Upper lobe of left lung (tissue), 6 donors: ENCODE measurements at regions not wholly inside any gene's neighbourhood (a gene's known extent, or its start where the extent isn't known, plus 50 kb on each side); places are given as distances from the start of the nearest gene placed in this dataset.

Experiments
- ATAC-seq, 2 donors: fragments of 200-7000 bp; cut with Tn5 transposase; one replicate each; pipeline ENCODE4 v1.9.1; 2022; ENCODE audit warnings: mild to moderate bottlenecking in 2 of 2, moderate library complexity in 2 of 2; ENCODE audit not compliant: low FRiP score in 2 of 2
- DNase-seq, 2 donors: peaks; one replicate each; pipeline ENCODE4 v3.0.0-alpha.2; 2019 to 2020
- H3K27ac ChIP-seq, 4 donors: fragments of 200-600 bp; sonication (generic); one replicate each; pipeline ENCODE4 v1.5.1; 2016 to 2019
- H3K27me3 ChIP-seq, 4 donors: fragments of 200-600 bp; sonication (generic); one replicate each; pipeline ENCODE4 v1.5.1; 2017 to 2019
- H3K36me3 ChIP-seq, 4 donors: fragments of 200-600 bp; sonication (generic); one replicate each; pipeline ENCODE4 v1.5.1; 2016 to 2019
- H3K4me1 ChIP-seq, 4 donors: fragments of 200-600 bp; sonication (generic); one replicate each; pipeline ENCODE4 v1.5.1; 2018 to 2019
- H3K4me3 ChIP-seq, 4 donors: fragments of 200-600 bp; sonication (generic); one replicate each; pipeline ENCODE4 v1.5.1; 2017 to 2019; ENCODE audit warnings: mild to moderate bottlenecking in 2 of 4, moderate library complexity in 1 of 4
- H3K9me3 ChIP-seq, 4 donors: fragments of 200-600 bp; sonication (generic); one replicate each; pipeline ENCODE4 v1.5.1; 2018 to 2019
- CTCF ChIP-seq, 6 experiments: fragments of 450-650 bp in 4 of 6; fragments of 200-600 bp in 2 of 6; sonication (generic) in 2 of 6; IDR thresholded peaks; one replicate each; pipeline ENCODE4 v1.5.1; 2016 to 2019; ENCODE audit warnings: antibody characterized with exemption in 6 of 6
- EP300 ChIP-seq, 4 donors: sonication (generic); formaldehyde crosslinking; IDR thresholded peaks; one replicate each; pipeline ENCODE4 v1.5.1; 2017; ENCODE audit warnings: antibody characterized with exemption in 4 of 4, control low read depth in 2 of 4
- POLR2A ChIP-seq, 4 donors: fragments of 450-650 bp; IDR thresholded peaks; one replicate each; pipeline ENCODE4 v1.5.1; 2016 to 2017; ENCODE audit warnings: antibody characterized with exemption in 4 of 4, mild to moderate bottlenecking in 2 of 4
- POLR2AphosphoS5 ChIP-seq, 2 donors: sonication (generic); formaldehyde crosslinking; IDR thresholded peaks; one replicate each; pipeline ENCODE4 v1.5.1; 2017; ENCODE audit warnings: antibody characterized with exemption in 2 of 2
- WGBS, 2 donors: methylation state at CpG; one replicate each; pipeline ENCODE4 v1.1.5; 2017 to 2018; 5-methylcytosine and 5-hydroxymethylcytosine counted together
- donor health status: DM: no; HTN: no; CAD: no; lungs with moderate emphysema.
- donor health status: DM: no; HTN: yes; CAD: no; lungs with severe emphysema.

DNA sequence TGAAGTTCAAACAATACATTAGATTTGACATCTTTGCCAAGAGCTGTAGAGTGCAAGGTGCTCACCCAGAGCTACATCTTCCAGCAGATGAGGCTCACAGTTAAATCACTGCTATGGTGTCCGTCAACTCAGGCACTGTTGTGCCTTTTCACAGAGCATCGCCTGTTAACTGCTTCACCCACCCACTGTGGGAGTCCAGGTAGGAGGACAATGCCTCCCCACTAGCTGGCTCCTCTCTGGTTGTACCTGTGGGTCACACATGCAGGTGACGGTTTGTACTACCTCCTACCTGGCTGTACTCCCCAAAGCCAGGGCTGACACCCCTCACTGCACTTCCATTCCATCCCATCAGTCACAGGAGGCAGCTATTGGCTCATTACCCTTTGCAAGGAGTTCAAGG, 84.6 kb upstream of the TOP3B start:
- H3K4me3 ChIP-seq, result no peak overlapping the region
- ATAC-seq (no peak), DNase-seq (no peak)
- no peak overlapping the region for H3K27ac ChIP-seq
- TF ChIP-seq CTCF (IDR thresholded peaks at IDR 0.05), result no peak
- TF ChIP-seq POLR2AphosphoS5 (IDR thresholded peaks at IDR 0.05), result no peak
- no peak for TF ChIP-seq POLR2A (IDR thresholded peaks at IDR 0.05)
- TF ChIP-seq EP300 (IDR thresholded peaks at IDR 0.05), result no peak
- H3K9me3 ChIP-seq, result no peaks in the 10 kb centered on the region
- WGBS, 2 donors, result 85 to 93% methylated on average over 2 to 3 of the region's 3 CpGs
- peaks cover 0 to 2% (median under 1%) of the 10 kb centered on the region in 4 donors for H3K4me1 ChIP-seq
- no peaks in the 10 kb centered on the region for H3K27me3 ChIP-seq
- no peaks in the 10 kb centered on the region for H3K36me3 ChIP-seq

DNA sequence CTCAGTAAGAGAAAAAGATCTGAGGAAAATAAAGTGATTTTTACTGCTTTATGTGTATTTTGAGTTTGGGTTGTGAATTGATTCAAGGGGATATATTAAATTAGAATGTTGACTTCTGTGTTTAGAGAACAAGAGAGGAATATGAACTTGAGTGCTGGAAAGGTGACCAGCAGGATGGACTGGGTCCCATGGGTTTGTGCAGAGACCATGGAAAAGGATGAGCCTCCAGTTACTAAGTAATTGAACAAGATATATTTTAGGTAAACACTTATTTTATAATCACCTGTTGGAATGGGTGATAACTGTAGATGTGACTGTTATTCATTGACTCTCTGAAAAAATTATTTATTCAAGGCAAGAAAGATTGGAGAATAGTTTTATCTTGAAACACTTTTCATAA, 82.0 kb upstream of the TOP3B start:
- DNase-seq (no peak), ATAC-seq (no peak)
- Histone ChIP-seq H3K36me3 (no peaks in the 10 kb centered on the region), H3K27me3 (no peaks in the 10 kb centered on the region), H3K9me3 (no peaks in the 10 kb centered on the region), H3K27ac (no peak overlapping the region), H3K4me3 (no peak overlapping the region), H3K4me1 (peaks cover 3 to 14% (median 10%) of the 10 kb centered on the region in 4 donors)
- TF ChIP-seq EP300 (IDR thresholded peaks at IDR 0.05) (no peak), CTCF (IDR thresholded peaks at IDR 0.05) (no peak), POLR2A (IDR thresholded peaks at IDR 0.05) (no peak), POLR2AphosphoS5 (IDR thresholded peaks at IDR 0.05) (no peak)

DNA sequence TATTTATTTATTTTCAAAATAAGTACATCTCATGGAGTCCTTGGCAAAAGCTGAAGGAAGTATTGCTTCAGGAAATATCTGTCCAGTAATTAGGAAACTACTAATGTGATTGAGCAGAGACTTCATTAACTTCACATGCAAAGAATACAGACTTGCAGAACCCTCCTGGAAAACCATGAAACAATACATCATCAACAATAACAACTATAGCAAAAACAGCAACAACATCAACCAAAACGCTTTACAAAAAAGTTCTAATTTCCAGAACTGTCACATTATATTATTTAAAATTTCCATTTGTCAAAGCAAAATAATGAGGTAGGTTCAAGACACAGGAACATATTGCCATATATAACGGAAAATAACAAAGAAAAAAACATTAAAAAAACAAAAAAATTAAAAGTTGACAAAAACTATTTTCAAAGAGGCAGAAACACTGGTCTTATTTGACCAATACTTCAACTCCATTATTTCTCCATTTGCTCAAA, 79.8 kb upstream of the TOP3B start:
- Histone ChIP-seq H3K4me3 (no peak overlapping the region), H3K9me3 (no peaks in the 10 kb centered on the region), H3K36me3 (no peaks in the 10 kb centered on the region), H3K4me1 (peaks cover 3 to 14% (median 10%) of the 10 kb centered on the region in 4 donors), H3K27me3 (no peaks in the 10 kb centered on the region), H3K27ac (peak overlapping the region in 1 of 4 donors; percentile 59)
- 84 to 86% methylated on average over 2 of the region's 2 CpGs for WGBS, 2 donors
- no peak for DNase-seq
- TF ChIP-seq POLR2AphosphoS5 (IDR thresholded peaks at IDR 0.05) (no peak), CTCF (IDR thresholded peaks at IDR 0.05) (no peak), EP300 (IDR thresholded peaks at IDR 0.05) (no peak)
- no peak for ATAC-seq

GRCh38 chr22:22061085-22062077, 78.8 kb upstream of the TOP3B start:
- TF ChIP-seq POLR2AphosphoS5 (IDR thresholded peaks at IDR 0.05) (peak in 1 of 2 donors; percentile 27), EP300 (IDR thresholded peaks at IDR 0.05) (no peak), CTCF (IDR thresholded peaks at IDR 0.05) (peak in 3 of 6 experiments; percentile 7 to 33 (median 25))
- peak in 1 of 2 donors; percentile 23 for DNase-seq
- H3K9me3 ChIP-seq, result no peaks in the 10 kb centered on the region
- ATAC-seq, result peak; percentile 84 to 94
- H3K4me3 ChIP-seq, result no peak overlapping the region
- WGBS, 2 donors, result 58 to 60% methylated on average over 11 of the region's 11 CpGs
- H3K27ac ChIP-seq, result peak overlapping the region; percentile 21 to 69 (median 46)
- no peaks in the 10 kb centered on the region for H3K36me3 ChIP-seq
- H3K27me3 ChIP-seq, result no peaks in the 10 kb centered on the region
- peaks cover 3 to 14% (median 10%) of the 10 kb centered on the region in 4 donors for H3K4me1 ChIP-seq
